H9 (cell line): ENCODE measurements at regions not wholly inside any gene's neighbourhood (a gene's known extent, or its start where the extent isn't known, plus 50 kb on each side); places are given as distances from the start of the nearest gene placed in this dataset.

Source experiments
- DNase-seq: peaks from one replicate; pipeline ENCODE4 v3.0.0-alpha.2; 2017
- H2AFZ ChIP-seq: one replicate; pipeline ENCODE4 v1.6.1; 2013; ENCODE audit warnings: mild to moderate bottlenecking, low read length, control low read depth, moderate library complexity
- H2AK5ac ChIP-seq: 2 replicates; pipeline ENCODE4 v1.6.1; 2013; ENCODE audit warnings: low read length, control low read depth, mixed read lengths; ENCODE audit not compliant: insufficient read length
- H2BK120ac ChIP-seq: one replicate; pipeline ENCODE4 v1.6.1; 2013; ENCODE audit warnings: low read depth, mild to moderate bottlenecking, low read length, control low read depth, inconsistent platforms; ENCODE audit not compliant: poor library complexity, severe bottlenecking
- H2BK12ac ChIP-seq: 2 replicates; pipeline ENCODE4 v1.6.1; 2013; ENCODE audit warnings: low read length, control low read depth, mixed read lengths, low read depth; ENCODE audit not compliant: insufficient read length
- H2BK15ac ChIP-seq: 2 replicates; pipeline ENCODE4 v1.6.1; 2013; ENCODE audit warnings: low read depth, low read length, control low read depth
- H2BK20ac ChIP-seq: one replicate; pipeline ENCODE4 v1.6.1; 2013; ENCODE audit warnings: low read depth, mild to moderate bottlenecking, low read length, control low read depth, inconsistent platforms; ENCODE audit not compliant: poor library complexity, severe bottlenecking
- H2BK5ac ChIP-seq: 2 replicates; pipeline ENCODE4 v1.6.1; 2013; ENCODE audit warnings: low read length, control low read depth, mixed read lengths; ENCODE audit not compliant: insufficient read length
- H3K14ac ChIP-seq: 2 replicates; pipeline ENCODE4 v1.6.1; 2013; ENCODE audit warnings: low read length, control low read depth; ENCODE audit not compliant: insufficient read depth
- H3K18ac ChIP-seq: 2 replicates; pipeline ENCODE4 v1.6.1; 2013; ENCODE audit warnings: low read depth, mild to moderate bottlenecking, mixed read lengths, low read length, control low read depth; ENCODE audit not compliant: insufficient read length
- H3K23ac ChIP-seq: 2 replicates; pipeline ENCODE4 v1.6.1; 2013; ENCODE audit warnings: low read length, control low read depth, mixed read lengths, low read depth; ENCODE audit not compliant: insufficient read length
- H3K23me2 ChIP-seq: 2 replicates; pipeline ENCODE4 v1.6.1; 2013; ENCODE audit warnings: low read depth, mild to moderate bottlenecking, mixed read lengths, low read length, control low read depth; ENCODE audit not compliant: insufficient read length, poor library complexity, severe bottlenecking
- H3K27ac ChIP-seq: 2 replicates; pipeline ENCODE4 v1.5.1; 2013; ENCODE audit warnings: low read length, control low read depth, mixed read lengths, low read depth; ENCODE audit not compliant: insufficient read length
- H3K27me3 ChIP-seq: 2 replicates; pipeline ENCODE4 v1.6.1; 2013; ENCODE audit warnings: low read length, control low read depth, inconsistent platforms; ENCODE audit not compliant: insufficient read depth
- H3K4ac ChIP-seq: 2 replicates; pipeline ENCODE4 v1.6.1; 2013; ENCODE audit warnings: low read depth, mild to moderate bottlenecking, control low read depth, inconsistent platforms, low read length, moderate library complexity
- H3K4me1 ChIP-seq: 2 replicates; pipeline ENCODE4 v1.6.1; 2013; ENCODE audit warnings: low read length, control low read depth, inconsistent platforms; ENCODE audit not compliant: insufficient read depth
- H3K4me2 ChIP-seq: 2 replicates; pipeline ENCODE4 v1.6.1; 2013; ENCODE audit warnings: low read length, control low read depth, mixed read lengths; ENCODE audit not compliant: insufficient read length, insufficient read depth
- H3K56ac ChIP-seq: 2 replicates; pipeline ENCODE4 v1.6.1; 2013; ENCODE audit warnings: low read depth, mild to moderate bottlenecking, mixed read lengths, low read length, control low read depth; ENCODE audit not compliant: insufficient read length
- H3K79me1 ChIP-seq: 2 replicates; pipeline ENCODE4 v1.6.1; 2013; ENCODE audit warnings: low read depth, mild to moderate bottlenecking, moderate library complexity, low read length, control low read depth, inconsistent platforms; ENCODE audit not compliant: insufficient read depth, poor library complexity, severe bottlenecking
- H3K79me2 ChIP-seq: 2 replicates; pipeline ENCODE4 v1.6.1; 2013; ENCODE audit warnings: low read length, control low read depth, inconsistent platforms; ENCODE audit not compliant: insufficient read depth
- H3K9ac ChIP-seq: 2 replicates; pipeline ENCODE4 v1.6.1; 2013; ENCODE audit warnings: low read length, control low read depth, mixed read lengths; ENCODE audit not compliant: insufficient read length; ENCODE audit errors: extremely low read depth
- H3K9me3 ChIP-seq: one replicate; pipeline ENCODE4 v1.6.1; 2013; ENCODE audit warnings: low read depth, low read length, inconsistent platforms; ENCODE audit not compliant: control insufficient read depth
- H3T11ph ChIP-seq: one replicate; pipeline ENCODE4 v1.6.1; 2013; ENCODE audit warnings: mild to moderate bottlenecking, low read length, control low read depth, inconsistent platforms
- H4K20me1 ChIP-seq: one replicate; pipeline ENCODE4 v1.6.1; 2013; ENCODE audit not compliant: control insufficient read depth, insufficient read length, insufficient read depth
- H4K5ac ChIP-seq: 2 replicates; pipeline ENCODE4 v1.6.1; 2013; ENCODE audit warnings: low read depth, mild to moderate bottlenecking, mixed read lengths, low read length, control low read depth; ENCODE audit not compliant: insufficient read length
- H4K8ac ChIP-seq: replicated peaks from 2 replicates; pipeline ENCODE4 v1.6.1; 2013; ENCODE audit warnings: low read length, control low read depth, mixed read lengths, low read depth; ENCODE audit not compliant: insufficient read length
- H4K91ac ChIP-seq: 2 replicates; pipeline ENCODE4 v1.6.1; 2013; ENCODE audit warnings: low read depth, mild to moderate bottlenecking, moderate library complexity, mixed read lengths, low read length, control low read depth; ENCODE audit not compliant: insufficient read length
- H3K27ac Mint-ChIP-seq, 3 experiments: 2 replicates in 2 of 3; 3 replicates in 1 of 3; pipeline ENCODE4 v1.8.0; 2020 to 2021; ENCODE audit warnings: mixed read lengths in 3 of 3, mild to moderate bottlenecking in 1 of 3, moderate library complexity in 1 of 3
- H3K27me3 Mint-ChIP-seq: 2 replicates; pipeline ENCODE4 v1.8.0; 2021; ENCODE audit warnings: low read depth, mild to moderate bottlenecking, moderate library complexity, mixed read lengths
- H3K36me3 Mint-ChIP-seq, 3 experiments: 2 replicates in 2 of 3; 3 replicates in 1 of 3; pipeline ENCODE4 v1.8.0; 2020 to 2021; ENCODE audit warnings: low read depth in 3 of 3, mixed read lengths in 3 of 3; ENCODE audit not compliant: insufficient read depth in 1 of 3
- H3K4me1 Mint-ChIP-seq, 2 experiments: 2 replicates each; pipeline ENCODE4 v1.8.0; 2020; ENCODE audit warnings: mixed read lengths in 2 of 2
- H3K4me3 Mint-ChIP-seq, 2 experiments: 2 replicates in 1 of 2; 3 replicates in 1 of 2; pipeline ENCODE4 v1.8.0; 2020 to 2021; ENCODE audit warnings: mild to moderate bottlenecking in 2 of 2, mixed read lengths in 2 of 2, moderate library complexity in 1 of 2
- H3K9me3 Mint-ChIP-seq, 2 experiments: 2 replicates in 1 of 2; 3 replicates in 1 of 2; pipeline ENCODE4 v1.8.0; 2020; ENCODE audit warnings: mild to moderate bottlenecking in 2 of 2, mixed read lengths in 2 of 2, moderate library complexity in 1 of 2
- WGBS: extraction: QIAGEN DNeasy Blood & Tissue Kit; methylation state at CpG from one replicate; pipeline ENCODE4 v1.1.7; 2013; ENCODE audit warnings: missing lambda C conversion rate, low lambda C conversion rate, mixed read lengths; ENCODE audit not compliant: insufficient read length; ENCODE audit errors: extremely low coverage; 5-methylcytosine and 5-hydroxymethylcytosine counted together
- TF ChIP-seq, protein P1 (sequence below): fragments of 200-600 bp; sonication (generic); conservative IDR thresholded peaks from 3 replicates; pipeline ENCODE4 v1.8.0; 2021; ENCODE audit warnings: antibody characterized with exemption, mild to moderate bottlenecking

DNA sequence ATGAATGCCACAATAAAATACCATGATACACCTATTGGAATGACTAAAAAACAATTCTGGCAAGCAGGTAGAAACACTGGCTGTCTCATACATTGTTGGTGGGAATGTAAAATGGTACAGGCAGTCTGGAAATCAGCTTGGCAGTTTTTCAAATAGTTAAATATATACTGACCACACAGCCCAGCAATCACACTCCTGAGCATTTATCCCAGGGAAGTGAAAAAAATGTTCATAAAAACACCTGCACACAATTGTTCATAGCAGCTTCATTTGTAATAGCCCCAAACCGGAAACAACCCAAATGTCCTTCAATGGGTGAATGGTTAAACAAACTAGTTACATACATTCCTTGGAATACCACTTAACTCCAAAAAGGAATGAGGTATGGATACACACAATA is 137.2 kb downstream of the TFCP2L1 start:
- no peak overlapping the region for H3K9ac ChIP-seq
- no peak overlapping the region for H3K27ac ChIP-seq
- no peak overlapping the region for H4K8ac ChIP-seq
- Mint-ChIP-seq H3K9me3 (no peaks in the 10 kb centered on the region), H3K36me3 (no peaks in the 10 kb centered on the region), H3K4me1 (peaks cover 10 to 15% of the 10 kb centered on the region in 2 experiments), H3K27me3 (peaks cover 3% of the 10 kb centered on the region; the same call in 1 of the 2 replicates), H3K27ac (no peak overlapping the region), H3K4me3 (no peak overlapping the region)
- H3K79me1 ChIP-seq, result no peaks in the 10 kb centered on the region
- H3K4me1 ChIP-seq, result no peaks in the 10 kb centered on the region; the same call in 1 of the 2 replicates
- H3K18ac ChIP-seq, result no peak overlapping the region
- H4K5ac ChIP-seq, result no peak overlapping the region
- H2BK12ac ChIP-seq, result no peak overlapping the region
- DNase-seq, result no peak
- no peaks in the 10 kb centered on the region for H3K79me2 ChIP-seq
- H2BK5ac ChIP-seq, result no peak overlapping the region
- H2BK120ac ChIP-seq, result no peak overlapping the region
- no CpG with 5 or more reads among the region's 1 CpG for WGBS
- TF ChIP-seq, protein P1, sequence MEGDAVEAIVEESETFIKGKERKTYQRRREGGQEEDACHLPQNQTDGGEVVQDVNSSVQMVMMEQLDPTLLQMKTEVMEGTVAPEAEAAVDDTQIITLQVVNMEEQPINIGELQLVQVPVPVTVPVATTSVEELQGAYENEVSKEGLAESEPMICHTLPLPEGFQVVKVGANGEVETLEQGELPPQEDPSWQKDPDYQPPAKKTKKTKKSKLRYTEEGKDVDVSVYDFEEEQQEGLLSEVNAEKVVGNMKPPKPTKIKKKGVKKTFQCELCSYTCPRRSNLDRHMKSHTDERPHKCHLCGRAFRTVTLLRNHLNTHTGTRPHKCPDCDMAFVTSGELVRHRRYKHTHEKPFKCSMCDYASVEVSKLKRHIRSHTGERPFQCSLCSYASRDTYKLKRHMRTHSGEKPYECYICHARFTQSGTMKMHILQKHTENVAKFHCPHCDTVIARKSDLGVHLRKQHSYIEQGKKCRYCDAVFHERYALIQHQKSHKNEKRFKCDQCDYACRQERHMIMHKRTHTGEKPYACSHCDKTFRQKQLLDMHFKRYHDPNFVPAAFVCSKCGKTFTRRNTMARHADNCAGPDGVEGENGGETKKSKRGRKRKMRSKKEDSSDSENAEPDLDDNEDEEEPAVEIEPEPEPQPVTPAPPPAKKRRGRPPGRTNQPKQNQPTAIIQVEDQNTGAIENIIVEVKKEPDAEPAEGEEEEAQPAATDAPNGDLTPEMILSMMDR, result no peak
- H3K27me3 ChIP-seq, result no peaks in the 10 kb centered on the region
- H3K56ac ChIP-seq, result no peak overlapping the region
- no peaks in the 10 kb centered on the region for H4K20me1 ChIP-seq
- no peaks in the 10 kb centered on the region for H3K23me2 ChIP-seq
- no peak overlapping the region for H4K91ac ChIP-seq
- H3K14ac ChIP-seq, result no peak overlapping the region
- H2AFZ ChIP-seq, result no peak overlapping the region
- no peaks in the 10 kb centered on the region for H3K9me3 ChIP-seq
- no peak overlapping the region for H2AK5ac ChIP-seq
- no peak overlapping the region for H2BK20ac ChIP-seq
- no peak overlapping the region for H3K23ac ChIP-seq
- H3K4me2 ChIP-seq, result no peak overlapping the region
- H2BK15ac ChIP-seq, result no peak overlapping the region
- H3K4ac ChIP-seq, result no peak overlapping the region
- no peak overlapping the region for H3T11ph ChIP-seq
